ENCODE measurements at regions not wholly inside any gene's neighbourhood (a gene's known extent, or its start where the extent isn't known, plus 50 kb on each side); places are given as distances from the start of the nearest gene placed in this dataset.
"Not testable (repeated sequence)": the region's sequence is repeated elsewhere in the genome, so short reads cannot be mapped to it uniquely, and the experiment has no call there.

DNA sequence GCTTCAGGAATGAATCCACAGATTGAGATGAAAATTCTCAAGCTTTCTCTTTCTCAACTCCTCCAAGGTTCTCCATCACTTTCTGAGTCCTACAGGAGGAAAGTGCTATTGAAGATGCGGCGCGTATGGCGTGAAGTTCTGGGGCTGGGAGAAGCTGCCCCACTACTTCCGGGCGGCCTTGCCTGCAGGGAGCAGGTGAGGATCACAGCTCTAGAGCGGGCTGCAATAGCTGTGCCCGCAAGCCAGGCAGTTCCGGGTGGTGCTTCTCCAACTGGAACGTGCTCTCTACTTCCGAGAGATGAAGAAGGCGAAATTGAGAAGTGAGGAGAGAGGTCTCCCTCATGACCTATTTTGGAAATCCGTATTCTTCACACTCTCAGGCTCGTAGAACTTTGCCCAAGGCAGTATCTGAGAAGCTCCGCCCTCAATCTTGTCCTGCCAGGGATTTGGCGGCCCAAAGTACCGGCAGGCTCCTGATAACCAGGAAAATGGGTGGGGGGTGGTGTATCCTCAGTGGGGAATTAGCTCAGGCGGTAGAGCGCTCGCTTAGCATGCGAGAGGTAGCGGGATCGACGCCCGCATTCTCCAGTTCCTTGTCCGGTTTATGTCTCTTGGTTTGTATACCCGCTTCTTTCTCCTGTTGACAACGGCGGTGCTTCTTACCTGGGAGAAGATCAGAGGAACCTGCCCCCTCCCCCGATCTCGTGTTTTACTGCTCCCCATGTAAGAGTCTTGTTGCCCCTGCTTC lies 70.6 kb upstream of the ZNF322 start:
- TF ChIP-seq, protein P1, sequence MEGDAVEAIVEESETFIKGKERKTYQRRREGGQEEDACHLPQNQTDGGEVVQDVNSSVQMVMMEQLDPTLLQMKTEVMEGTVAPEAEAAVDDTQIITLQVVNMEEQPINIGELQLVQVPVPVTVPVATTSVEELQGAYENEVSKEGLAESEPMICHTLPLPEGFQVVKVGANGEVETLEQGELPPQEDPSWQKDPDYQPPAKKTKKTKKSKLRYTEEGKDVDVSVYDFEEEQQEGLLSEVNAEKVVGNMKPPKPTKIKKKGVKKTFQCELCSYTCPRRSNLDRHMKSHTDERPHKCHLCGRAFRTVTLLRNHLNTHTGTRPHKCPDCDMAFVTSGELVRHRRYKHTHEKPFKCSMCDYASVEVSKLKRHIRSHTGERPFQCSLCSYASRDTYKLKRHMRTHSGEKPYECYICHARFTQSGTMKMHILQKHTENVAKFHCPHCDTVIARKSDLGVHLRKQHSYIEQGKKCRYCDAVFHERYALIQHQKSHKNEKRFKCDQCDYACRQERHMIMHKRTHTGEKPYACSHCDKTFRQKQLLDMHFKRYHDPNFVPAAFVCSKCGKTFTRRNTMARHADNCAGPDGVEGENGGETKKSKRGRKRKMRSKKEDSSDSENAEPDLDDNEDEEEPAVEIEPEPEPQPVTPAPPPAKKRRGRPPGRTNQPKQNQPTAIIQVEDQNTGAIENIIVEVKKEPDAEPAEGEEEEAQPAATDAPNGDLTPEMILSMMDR (IDR thresholded peaks at IDR 0.05) = not testable (repeated sequence)
- not testable (repeated sequence) for TF ChIP-seq POLR2A (IDR thresholded peaks at IDR 0.05)

All from uterus (tissue), 2 donors.